ENCODE measurements at regions not wholly inside any gene's neighbourhood (a gene's known extent, or its start where the extent isn't known, plus 50 kb on each side); places are given as distances from the start of the nearest gene placed in this dataset.

- TF ChIP-seq CTCF (IDR thresholded peaks at IDR 0.05) (no peak), POLR2AphosphoS5 (IDR thresholded peaks at IDR 0.05) (no peak), POLR2A (IDR thresholded peaks at IDR 0.05) (no peak)
Measured at GRCh38 chr1:95850165-95850649, 616.2 kb downstream of the RWDD3 start.
